Upper lobe of right lung (tissue), 1 donor: ENCODE measurements at regions not wholly inside any gene's neighbourhood (a gene's known extent, or its start where the extent isn't known, plus 50 kb on each side); places are given as distances from the start of the nearest gene placed in this dataset.

Source experiments
- ATAC-seq: fragments of 200-7000 bp; cut with Tn5 transposase; one replicate; pipeline ENCODE4 v1.9.1; 2020; ENCODE audit warnings: mild to moderate bottlenecking, moderate library complexity
- DNase-seq: peaks from one replicate; pipeline ENCODE4 v3.0.0-alpha.2; 2020
- H3K27ac ChIP-seq: fragments of 200-600 bp; one replicate; pipeline ENCODE4 v1.8.0; 2022
- H3K27me3 ChIP-seq: fragments of 200-600 bp; one replicate; pipeline ENCODE4 v1.8.0; 2022; ENCODE audit warnings: mild to moderate bottlenecking
- H3K36me3 ChIP-seq: fragments of 200-600 bp; one replicate; pipeline ENCODE4 v1.8.0; 2022
- H3K4me1 ChIP-seq: fragments of 200-600 bp; one replicate; pipeline ENCODE4 v1.8.0; 2022
- H3K4me3 ChIP-seq: fragments of 200-600 bp; one replicate; pipeline ENCODE4 v1.8.0; 2022; ENCODE audit warnings: mild to moderate bottlenecking
- H3K9me3 ChIP-seq: fragments of 200-600 bp; one replicate; pipeline ENCODE4 v1.8.0; 2022
- intact Hi-C: fragments of 100-400 bp; cut with DNase I; formaldehyde crosslinking; loops from one replicate; pipeline ENCODE4 v1.11.0; 2022
- TF ChIP-seq, protein P1 (sequence below): fragments of 200-600 bp; IDR thresholded peaks from one replicate; pipeline ENCODE4 v1.8.0; 2022; ENCODE audit warnings: antibody characterized with exemption
- donor health status: DM: no; HTN: yes; CAD: no; lungs with severe emphysema.

DNA sequence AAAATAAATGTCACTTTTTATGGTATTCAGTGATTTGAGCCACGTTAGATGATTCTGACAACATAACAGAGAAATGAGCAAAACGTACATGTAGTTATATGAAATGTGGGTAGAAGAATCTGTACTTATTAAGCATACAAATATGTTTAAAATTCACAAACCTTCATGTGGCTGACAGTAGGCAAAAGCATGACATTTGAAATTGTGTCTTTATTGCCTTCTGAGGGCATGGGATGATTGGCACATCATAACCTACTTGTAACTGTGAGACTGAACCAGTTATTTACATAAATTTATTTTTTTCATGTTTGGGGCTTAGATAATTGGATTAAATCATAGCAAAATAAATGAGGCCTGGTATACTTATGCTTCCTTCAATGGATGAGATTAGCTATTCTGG lies 202.2 kb downstream of the DNAJB9 start:
- H3K27ac ChIP-seq = no peak overlapping the region
- H3K36me3 ChIP-seq = no peaks in the 10 kb centered on the region
- no peaks in the 10 kb centered on the region for H3K9me3 ChIP-seq
- DNase-seq (no peak), ATAC-seq (no peak)
- TF ChIP-seq, protein P1, sequence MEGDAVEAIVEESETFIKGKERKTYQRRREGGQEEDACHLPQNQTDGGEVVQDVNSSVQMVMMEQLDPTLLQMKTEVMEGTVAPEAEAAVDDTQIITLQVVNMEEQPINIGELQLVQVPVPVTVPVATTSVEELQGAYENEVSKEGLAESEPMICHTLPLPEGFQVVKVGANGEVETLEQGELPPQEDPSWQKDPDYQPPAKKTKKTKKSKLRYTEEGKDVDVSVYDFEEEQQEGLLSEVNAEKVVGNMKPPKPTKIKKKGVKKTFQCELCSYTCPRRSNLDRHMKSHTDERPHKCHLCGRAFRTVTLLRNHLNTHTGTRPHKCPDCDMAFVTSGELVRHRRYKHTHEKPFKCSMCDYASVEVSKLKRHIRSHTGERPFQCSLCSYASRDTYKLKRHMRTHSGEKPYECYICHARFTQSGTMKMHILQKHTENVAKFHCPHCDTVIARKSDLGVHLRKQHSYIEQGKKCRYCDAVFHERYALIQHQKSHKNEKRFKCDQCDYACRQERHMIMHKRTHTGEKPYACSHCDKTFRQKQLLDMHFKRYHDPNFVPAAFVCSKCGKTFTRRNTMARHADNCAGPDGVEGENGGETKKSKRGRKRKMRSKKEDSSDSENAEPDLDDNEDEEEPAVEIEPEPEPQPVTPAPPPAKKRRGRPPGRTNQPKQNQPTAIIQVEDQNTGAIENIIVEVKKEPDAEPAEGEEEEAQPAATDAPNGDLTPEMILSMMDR = no peak
- intact Hi-C loops = no loop called here
- H3K4me1 ChIP-seq = no peaks in the 10 kb centered on the region
- no peaks in the 10 kb centered on the region for H3K27me3 ChIP-seq
- H3K4me3 ChIP-seq = no peak overlapping the region

DNA sequence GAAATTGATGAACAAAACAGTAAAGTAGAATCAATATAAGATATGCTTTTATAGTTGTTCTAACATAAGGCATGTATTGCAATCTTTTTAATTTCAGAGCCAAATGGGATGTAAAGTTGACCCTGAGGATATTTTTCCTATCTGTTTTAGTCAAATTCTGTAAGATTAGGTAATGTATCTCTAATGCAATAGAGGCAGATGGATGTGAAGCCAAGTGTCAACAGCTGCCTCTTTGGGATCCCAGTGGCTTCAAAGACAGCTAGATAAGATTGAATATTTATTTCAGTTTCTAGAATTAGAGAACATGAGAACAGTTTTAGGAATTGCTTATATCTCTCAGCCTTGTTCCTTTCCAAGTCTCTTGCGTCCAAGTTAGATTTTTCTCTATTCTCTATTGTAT lies 208.3 kb downstream of the DNAJB9 start:
- TF ChIP-seq, protein P1 = no peak
- H3K27me3 ChIP-seq = no peaks in the 10 kb centered on the region
- intact Hi-C loops = no loop called here
- H3K4me3 ChIP-seq = no peak overlapping the region
- H3K9me3 ChIP-seq = no peaks in the 10 kb centered on the region
- no peak overlapping the region for H3K27ac ChIP-seq
- DNase-seq = no peak
- no peaks in the 10 kb centered on the region for H3K36me3 ChIP-seq
- H3K4me1 ChIP-seq = no peaks in the 10 kb centered on the region
- no peak for ATAC-seq

DNA sequence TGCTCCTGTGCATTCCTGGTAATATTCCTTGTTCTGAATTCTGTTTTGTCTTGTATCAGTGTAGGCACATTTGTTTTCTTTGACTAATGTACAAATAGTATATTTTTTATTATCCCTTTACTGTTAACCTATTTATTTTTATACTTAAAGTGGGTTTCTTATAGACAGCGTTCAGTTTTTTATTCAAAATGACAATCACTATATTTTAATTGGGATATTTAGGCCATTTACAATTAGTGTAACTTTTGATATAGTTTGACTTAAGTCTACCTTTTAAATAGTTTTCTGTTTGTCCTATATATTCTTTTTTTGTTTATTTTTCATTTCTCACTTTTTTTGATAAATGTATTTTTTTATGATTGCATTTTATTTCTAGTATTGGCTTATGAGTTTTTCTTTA lies 219.8 kb downstream of the DNAJB9 start:
- no peak for ATAC-seq
- peaks cover 16% of the 10 kb centered on the region for H3K9me3 ChIP-seq
- no peak overlapping the region for H3K4me3 ChIP-seq
- TF ChIP-seq, protein P1 = no peak
- H3K27me3 ChIP-seq = no peaks in the 10 kb centered on the region
- no peaks in the 10 kb centered on the region for H3K4me1 ChIP-seq
- H3K36me3 ChIP-seq = no peaks in the 10 kb centered on the region
- H3K27ac ChIP-seq = no peak overlapping the region
- intact Hi-C loops = no loop called here
- no peak for DNase-seq

DNA sequence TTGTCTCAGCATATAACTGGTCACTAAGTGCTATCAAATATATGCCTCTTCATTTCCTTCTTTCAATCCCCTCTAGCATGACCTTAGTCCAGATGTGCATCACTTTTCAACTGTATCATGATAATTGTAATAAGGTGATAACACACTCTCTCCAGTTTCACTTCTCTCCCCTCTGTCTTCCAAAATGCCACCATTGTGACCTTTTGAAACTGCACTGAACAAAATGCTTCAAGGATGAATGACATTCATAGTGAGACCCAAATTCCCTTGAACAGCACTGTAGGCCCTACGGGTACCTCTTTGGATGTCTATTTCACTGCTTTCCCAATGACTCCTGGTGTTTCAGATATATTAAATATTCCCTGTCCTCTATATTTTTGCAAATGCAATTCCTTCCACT lies 224.8 kb downstream of the DNAJB9 start:
- no peaks in the 10 kb centered on the region for H3K36me3 ChIP-seq
- H3K4me3 ChIP-seq = no peak overlapping the region
- H3K9me3 ChIP-seq = peaks cover 10% of the 10 kb centered on the region
- no peaks in the 10 kb centered on the region for H3K4me1 ChIP-seq
- no peak for ATAC-seq
- no peak overlapping the region for H3K27ac ChIP-seq
- TF ChIP-seq, protein P1 = no peak
- no peaks in the 10 kb centered on the region for H3K27me3 ChIP-seq
- intact Hi-C loops = no loop called here
- no peak for DNase-seq

DNA sequence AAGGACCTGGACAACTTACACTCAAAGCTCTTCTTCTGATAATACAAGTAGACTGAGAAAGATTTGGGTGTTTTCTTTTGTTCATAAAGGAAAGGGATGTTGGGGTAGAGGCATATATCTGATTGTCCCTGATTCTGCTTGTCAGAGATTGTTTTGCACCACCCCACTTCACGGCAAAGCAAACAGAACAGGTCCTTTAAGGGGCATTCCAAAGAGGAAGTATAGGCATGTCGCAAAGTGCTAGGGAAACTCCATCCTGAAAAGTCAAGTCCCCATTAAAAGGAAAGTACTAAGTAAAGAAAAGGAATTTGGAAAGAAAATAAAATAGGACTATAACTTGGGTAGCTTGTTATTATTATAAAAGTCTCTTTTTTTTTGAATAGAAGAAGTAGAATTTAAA lies 233.0 kb downstream of the DNAJB9 start:
- no peaks in the 10 kb centered on the region for H3K36me3 ChIP-seq
- intact Hi-C loops = no loop called here
- H3K4me3 ChIP-seq = no peak overlapping the region
- peak; percentile 53 for ATAC-seq
- no peaks in the 10 kb centered on the region for H3K4me1 ChIP-seq
- no peak overlapping the region for H3K27ac ChIP-seq
- H3K9me3 ChIP-seq = no peaks in the 10 kb centered on the region
- no peaks in the 10 kb centered on the region for H3K27me3 ChIP-seq
- TF ChIP-seq, protein P1 = no peak
- DNase-seq = no peak

DNA sequence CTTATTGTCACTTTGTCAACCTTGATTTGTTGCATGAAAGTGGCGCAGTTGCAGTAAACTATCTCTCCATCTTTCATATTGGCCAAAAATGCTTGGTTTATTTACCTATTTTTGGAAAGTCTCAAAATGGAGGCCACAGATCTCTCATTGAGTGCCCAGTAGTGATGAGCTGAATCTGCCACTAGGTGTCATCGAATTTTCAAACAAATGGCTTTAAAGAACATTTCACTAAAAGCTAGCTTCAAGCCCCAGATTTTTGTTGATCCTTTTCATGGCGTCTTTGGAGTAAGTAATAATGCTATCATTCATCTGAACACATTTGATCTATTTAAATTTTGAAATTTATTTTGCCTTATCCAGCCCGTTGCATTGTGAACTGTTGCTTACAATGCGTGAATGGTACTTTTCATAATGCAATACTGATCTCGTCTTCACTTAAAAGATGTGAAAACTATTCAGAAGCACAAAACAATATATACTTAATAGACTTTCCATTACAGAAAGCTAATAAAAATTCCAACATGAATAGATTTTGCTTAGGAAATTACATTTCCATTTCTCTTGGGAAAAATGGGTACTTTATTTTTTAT lies 236.2 kb downstream of the DNAJB9 start:
- Histone ChIP-seq H3K36me3 (no peaks in the 10 kb centered on the region), H3K9me3 (no peaks in the 10 kb centered on the region), H3K27me3 (no peaks in the 10 kb centered on the region), H3K27ac (no peak overlapping the region), H3K4me3 (no peak overlapping the region), H3K4me1 (no peaks in the 10 kb centered on the region)
- DNase-seq (no peak), ATAC-seq (no peak)
- intact Hi-C loops = no loop called here
- TF ChIP-seq, protein P1 = peak; percentile 30
